ENCODE measurements at regions not wholly inside any gene's neighbourhood (a gene's known extent, or its start where the extent isn't known, plus 50 kb on each side); places are given as distances from the start of the nearest gene placed in this dataset.

DNA sequence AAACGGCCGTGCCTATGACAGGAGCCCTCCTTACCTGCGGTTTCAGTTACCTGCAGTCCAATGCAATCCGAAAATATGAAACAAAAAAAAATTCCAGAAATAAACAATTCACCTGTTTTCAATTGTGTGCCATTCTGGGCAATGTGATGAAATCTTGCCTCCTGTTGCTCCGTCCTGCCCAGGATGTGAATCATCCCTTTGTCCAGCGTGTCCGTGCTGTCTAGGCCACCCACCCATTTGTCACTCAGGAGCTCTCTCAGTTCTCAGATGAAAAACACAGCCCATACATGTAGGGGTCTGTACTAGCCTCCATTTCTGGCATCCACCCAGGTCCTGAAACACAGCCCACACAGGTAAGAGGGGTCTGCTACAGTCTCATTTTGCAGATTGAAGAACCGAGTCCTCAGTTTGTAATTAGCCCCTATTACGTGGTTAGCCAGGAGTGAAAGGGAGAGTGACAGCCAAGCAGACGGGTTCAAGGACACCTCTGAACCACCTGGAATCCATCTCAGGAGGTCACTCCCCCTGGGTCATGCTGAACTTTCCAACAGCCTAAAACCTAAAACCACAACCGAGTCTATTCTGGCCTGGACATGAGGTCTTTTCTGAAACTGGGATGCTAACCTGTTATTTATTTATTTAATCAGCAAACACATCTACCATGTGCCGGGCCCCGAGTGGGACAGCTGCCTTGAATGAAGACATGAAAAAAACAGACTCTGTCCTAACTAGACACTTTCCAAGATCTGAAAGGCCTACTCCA is 317.2 kb downstream of the SHANK2 start:
- Histone ChIP-seq H2AFZ (ENCODE audit: low read depth, low read length) (no peak overlapping the region), H3K4me2 (ENCODE audit: low read length) (no peak overlapping the region), H3K27me3 (ENCODE audit: insufficient read depth, low read depth, low read length) (no peaks in the 10 kb centered on the region), H3K4me3 (ENCODE audit: low read length) (no peak overlapping the region), H3K9me2 (ENCODE audit: insufficient read depth, low read length) (no peaks in the 10 kb centered on the region), H3K9ac (ENCODE audit: low read length) (no peak overlapping the region), H3K27ac (ENCODE audit: low read length) (no peak overlapping the region), H3K9me3 (ENCODE audit: low read length) (no peaks in the 10 kb centered on the region), H3F3A (ENCODE audit: insufficient read depth, low read length, poor library complexity, severe bottlenecking) (no peaks in the 10 kb centered on the region), H3K36me3 (ENCODE audit: insufficient read depth, low read length) (no peaks in the 10 kb centered on the region), H3K79me2 (replicated peaks; ENCODE audit: insufficient read depth, low read length) (no peaks in the 10 kb centered on the region), H4K20me1 (ENCODE audit: insufficient read depth) (no peaks in the 10 kb centered on the region)
- no peak for TF ChIP-seq RAD21 (conservative IDR thresholded peaks at IDR 0.05)
- TF ChIP-seq SMC3 (conservative IDR thresholded peaks at IDR 0.05; ENCODE audit: poor library complexity), result no peak

DNA sequence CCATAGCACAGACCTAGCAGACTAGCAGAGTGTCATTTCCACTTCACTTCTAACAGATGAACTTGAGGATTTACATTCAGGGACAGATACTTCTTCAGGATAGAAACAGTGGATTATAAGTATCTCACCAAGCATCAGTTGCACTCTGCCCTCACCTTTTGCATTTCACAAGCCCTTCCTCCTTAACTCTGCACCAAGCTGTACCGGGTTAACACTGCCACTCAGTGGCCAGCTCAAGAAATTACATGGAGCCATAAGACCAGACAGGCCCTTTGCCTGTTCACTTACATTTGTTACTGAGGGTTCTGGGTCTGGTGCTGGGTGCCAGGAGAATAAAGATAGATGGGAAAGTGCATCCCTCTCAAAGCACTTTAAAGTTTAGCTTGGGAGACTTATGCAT is 309.8 kb downstream of the SHANK2 start:
- Histone ChIP-seq H2AFZ (ENCODE audit: low read depth, low read length) (no peak overlapping the region), H3K27me3 (ENCODE audit: insufficient read depth, low read depth, low read length) (no peaks in the 10 kb centered on the region), H3K9me3 (ENCODE audit: low read length) (peaks cover 4% of the 10 kb centered on the region), H3K27ac (ENCODE audit: low read length) (no peak overlapping the region), H3K9ac (ENCODE audit: low read length) (no peak overlapping the region), H4K20me1 (ENCODE audit: insufficient read depth) (no peaks in the 10 kb centered on the region), H3K9me2 (ENCODE audit: insufficient read depth, low read length) (no peaks in the 10 kb centered on the region), H3K4me3 (ENCODE audit: low read length) (no peak overlapping the region), H3F3A (ENCODE audit: insufficient read depth, low read length, poor library complexity, severe bottlenecking) (no peaks in the 10 kb centered on the region), H3K79me2 (replicated peaks; ENCODE audit: insufficient read depth, low read length) (no peaks in the 10 kb centered on the region), H3K4me2 (ENCODE audit: low read length) (no peak overlapping the region), H3K36me3 (ENCODE audit: insufficient read depth, low read length) (no peaks in the 10 kb centered on the region)
- TF ChIP-seq, protein P1, sequence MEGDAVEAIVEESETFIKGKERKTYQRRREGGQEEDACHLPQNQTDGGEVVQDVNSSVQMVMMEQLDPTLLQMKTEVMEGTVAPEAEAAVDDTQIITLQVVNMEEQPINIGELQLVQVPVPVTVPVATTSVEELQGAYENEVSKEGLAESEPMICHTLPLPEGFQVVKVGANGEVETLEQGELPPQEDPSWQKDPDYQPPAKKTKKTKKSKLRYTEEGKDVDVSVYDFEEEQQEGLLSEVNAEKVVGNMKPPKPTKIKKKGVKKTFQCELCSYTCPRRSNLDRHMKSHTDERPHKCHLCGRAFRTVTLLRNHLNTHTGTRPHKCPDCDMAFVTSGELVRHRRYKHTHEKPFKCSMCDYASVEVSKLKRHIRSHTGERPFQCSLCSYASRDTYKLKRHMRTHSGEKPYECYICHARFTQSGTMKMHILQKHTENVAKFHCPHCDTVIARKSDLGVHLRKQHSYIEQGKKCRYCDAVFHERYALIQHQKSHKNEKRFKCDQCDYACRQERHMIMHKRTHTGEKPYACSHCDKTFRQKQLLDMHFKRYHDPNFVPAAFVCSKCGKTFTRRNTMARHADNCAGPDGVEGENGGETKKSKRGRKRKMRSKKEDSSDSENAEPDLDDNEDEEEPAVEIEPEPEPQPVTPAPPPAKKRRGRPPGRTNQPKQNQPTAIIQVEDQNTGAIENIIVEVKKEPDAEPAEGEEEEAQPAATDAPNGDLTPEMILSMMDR (IDR thresholded peaks at IDR 0.05; ENCODE audit: poor library complexity, severe bottlenecking), result peak; percentile 54
- TF ChIP-seq EP300 (conservative IDR thresholded peaks at IDR 0.05; ENCODE audit: poor library complexity, severe bottlenecking), result no peak
- no peak for TF ChIP-seq POLR2AphosphoS5 (IDR thresholded peaks at IDR 0.05)
- TF ChIP-seq, protein P2, sequence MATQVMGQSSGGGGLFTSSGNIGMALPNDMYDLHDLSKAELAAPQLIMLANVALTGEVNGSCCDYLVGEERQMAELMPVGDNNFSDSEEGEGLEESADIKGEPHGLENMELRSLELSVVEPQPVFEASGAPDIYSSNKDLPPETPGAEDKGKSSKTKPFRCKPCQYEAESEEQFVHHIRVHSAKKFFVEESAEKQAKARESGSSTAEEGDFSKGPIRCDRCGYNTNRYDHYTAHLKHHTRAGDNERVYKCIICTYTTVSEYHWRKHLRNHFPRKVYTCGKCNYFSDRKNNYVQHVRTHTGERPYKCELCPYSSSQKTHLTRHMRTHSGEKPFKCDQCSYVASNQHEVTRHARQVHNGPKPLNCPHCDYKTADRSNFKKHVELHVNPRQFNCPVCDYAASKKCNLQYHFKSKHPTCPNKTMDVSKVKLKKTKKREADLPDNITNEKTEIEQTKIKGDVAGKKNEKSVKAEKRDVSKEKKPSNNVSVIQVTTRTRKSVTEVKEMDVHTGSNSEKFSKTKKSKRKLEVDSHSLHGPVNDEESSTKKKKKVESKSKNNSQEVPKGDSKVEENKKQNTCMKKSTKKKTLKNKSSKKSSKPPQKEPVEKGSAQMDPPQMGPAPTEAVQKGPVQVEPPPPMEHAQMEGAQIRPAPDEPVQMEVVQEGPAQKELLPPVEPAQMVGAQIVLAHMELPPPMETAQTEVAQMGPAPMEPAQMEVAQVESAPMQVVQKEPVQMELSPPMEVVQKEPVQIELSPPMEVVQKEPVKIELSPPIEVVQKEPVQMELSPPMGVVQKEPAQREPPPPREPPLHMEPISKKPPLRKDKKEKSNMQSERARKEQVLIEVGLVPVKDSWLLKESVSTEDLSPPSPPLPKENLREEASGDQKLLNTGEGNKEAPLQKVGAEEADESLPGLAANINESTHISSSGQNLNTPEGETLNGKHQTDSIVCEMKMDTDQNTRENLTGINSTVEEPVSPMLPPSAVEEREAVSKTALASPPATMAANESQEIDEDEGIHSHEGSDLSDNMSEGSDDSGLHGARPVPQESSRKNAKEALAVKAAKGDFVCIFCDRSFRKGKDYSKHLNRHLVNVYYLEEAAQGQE (IDR thresholded peaks at IDR 0.05; ENCODE audit: borderline replicate concordance), result no peak
- peak; percentile 60 for TF ChIP-seq SMC3 (conservative IDR thresholded peaks at IDR 0.05; ENCODE audit: poor library complexity)
- TF ChIP-seq EZH2 (IDR thresholded peaks at IDR 0.05; ENCODE audit: borderline replicate concordance, insufficient read depth, low read length, poor library complexity, severe bottlenecking), result no peak
- no peak for TF ChIP-seq MXI1 (conservative IDR thresholded peaks at IDR 0.05; ENCODE audit: poor library complexity, severe bottlenecking)
- peak; percentile 45 for TF ChIP-seq RAD21 (conservative IDR thresholded peaks at IDR 0.05)
- no peak for TF ChIP-seq TAF1 (IDR thresholded peaks at IDR 0.05; ENCODE audit: low read depth)
